GM19395 (cell line): ENCODE measurements at regions not wholly inside any gene's neighbourhood (a gene's known extent, or its start where the extent isn't known, plus 50 kb on each side); places are given as distances from the start of the nearest gene placed in this dataset.

ENCODE experiments used
- ATAC-seq: cut with Tn5 transposase; IDR thresholded peaks from one replicate; pipeline ENCODE4 v1.9.1; 2021; ENCODE audit warnings: mild to moderate bottlenecking, moderate library complexity; ENCODE audit not compliant: unreplicated experiment

DNA sequence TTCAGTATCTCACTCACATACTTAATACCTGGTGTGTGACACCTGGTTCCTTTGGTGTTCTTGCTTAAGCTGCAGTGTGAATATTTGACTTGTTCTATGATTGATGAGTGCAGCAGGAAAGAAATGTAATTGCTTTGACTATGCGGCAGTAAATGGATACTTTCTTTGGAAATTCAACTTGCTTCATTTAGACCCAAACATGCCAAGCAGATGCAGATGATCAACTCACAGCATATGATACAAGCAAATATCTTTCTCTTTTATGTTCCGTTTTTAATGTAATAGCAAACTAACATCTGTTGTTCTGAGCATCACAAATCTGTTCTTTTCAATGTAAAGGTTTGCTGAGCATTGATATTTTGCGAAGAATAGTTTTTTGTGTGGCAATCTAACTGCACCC lies 549.5 kb downstream of the C4orf33 start:
- ATAC-seq, result no peak

DNA sequence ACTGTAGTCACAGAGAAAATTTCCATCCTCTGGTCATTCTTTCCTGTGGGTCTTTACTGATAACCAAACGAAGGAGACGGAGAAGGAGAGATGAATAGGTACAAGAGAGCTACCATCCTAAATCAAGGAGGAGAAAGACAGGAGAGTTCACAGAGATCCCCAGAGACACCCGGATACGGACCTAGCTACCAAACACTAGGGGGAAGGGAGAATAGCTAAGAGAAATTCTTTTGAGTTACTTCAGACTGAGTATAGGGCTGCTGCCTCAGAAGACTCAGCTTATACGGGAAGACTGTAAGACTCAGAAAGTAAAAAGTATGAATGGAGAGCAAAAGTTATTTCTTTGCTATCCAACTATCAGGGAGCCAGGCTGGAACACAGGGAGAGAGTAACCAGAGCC lies 572.1 kb downstream of the C4orf33 start:
- no peak for ATAC-seq

DNA sequence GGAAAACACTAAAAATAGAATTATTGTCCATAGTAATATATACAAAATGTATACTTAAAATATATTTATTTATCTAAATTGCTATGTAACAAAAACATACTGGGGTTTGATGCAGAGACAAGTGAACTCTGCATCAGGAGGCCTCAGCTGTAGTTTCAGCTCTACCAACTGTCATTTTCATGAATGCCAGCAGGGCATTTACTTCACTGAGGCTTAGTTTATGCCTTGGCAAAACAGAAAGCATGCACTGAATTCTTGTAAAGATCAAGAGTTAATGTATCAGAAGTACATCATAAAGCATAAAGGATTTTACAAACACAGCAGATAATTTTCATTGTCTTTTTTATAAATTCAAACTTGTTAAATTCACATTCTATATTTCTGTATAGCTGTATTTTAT lies 577.0 kb downstream of the C4orf33 start:
- ATAC-seq, result no peak

DNA sequence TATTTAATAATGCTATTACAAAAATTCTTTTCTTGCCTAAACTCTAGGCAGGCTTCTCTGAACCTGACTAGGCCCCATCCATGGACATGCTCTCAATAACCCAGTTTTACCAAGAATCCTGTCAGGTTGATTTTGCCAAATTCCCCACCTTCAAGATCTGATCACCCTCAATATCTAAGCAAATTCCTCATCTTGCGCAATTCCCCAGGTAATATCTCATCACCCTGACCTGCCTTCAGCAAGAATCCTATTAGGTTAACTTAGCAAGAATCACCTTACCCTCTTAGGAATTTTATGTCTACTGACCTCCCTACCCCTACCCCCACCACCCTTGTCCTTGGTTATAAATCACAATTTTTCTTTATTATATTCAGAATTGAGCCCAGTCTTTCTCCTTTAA lies 579.1 kb downstream of the C4orf33 start:
- ATAC-seq, result no peak

GRCh38 chr4:129676934-129677333 lies 581.0 kb downstream of the C4orf33 start:
- ATAC-seq, result no peak

- no peak for ATAC-seq
Observed at GRCh38 chr4:129682586-129682985, 586.6 kb downstream of the C4orf33 start.

- no peak for ATAC-seq
Observed at GRCh38 chr4:129707949-129708348, 612.0 kb downstream of the C4orf33 start.

GRCh38 chr4:129708784-129709183 lies 612.8 kb downstream of the C4orf33 start:
- ATAC-seq, result no peak

GRCh38 chr4:129738175-129738574 lies 642.2 kb downstream of the C4orf33 start:
- ATAC-seq, result no peak

DNA sequence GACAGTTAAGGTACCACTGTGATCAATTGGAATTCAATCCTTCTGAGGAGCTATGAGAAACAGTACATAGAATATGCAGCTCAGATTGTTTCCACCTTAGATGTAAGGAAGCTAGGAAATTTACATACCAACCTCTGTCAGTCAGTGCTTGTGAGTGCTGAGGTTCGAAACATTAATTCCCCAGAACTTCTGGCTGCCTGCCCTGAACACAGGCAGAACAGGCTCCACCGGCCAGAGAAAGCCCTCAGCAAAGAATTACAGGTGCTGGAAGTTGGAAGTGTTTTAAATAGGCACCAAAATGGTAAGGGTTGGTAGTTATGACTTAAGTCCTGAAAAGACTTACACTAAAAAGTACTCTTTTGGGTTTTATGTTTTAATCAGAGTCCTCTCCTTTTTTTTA lies 651.8 kb downstream of the C4orf33 start:
- ATAC-seq, result no peak

DNA sequence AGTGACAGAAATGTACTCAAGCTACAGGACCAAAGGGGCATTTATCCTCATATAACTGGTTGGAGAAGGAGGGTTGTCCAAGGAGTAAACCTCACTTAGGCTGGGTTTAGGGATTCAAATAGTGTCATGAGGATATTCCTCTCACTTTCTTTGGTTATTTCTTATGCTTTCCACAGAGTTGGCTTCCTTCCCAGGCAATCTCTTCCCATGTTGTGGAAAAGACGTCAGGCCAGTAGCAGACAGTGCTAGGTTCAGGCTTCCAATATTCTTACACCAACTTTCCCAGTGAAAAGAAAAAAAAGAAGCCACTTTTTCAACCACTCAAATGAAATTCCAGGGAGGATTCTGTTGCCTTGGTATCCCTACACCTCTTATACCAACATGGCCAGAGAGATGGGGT lies 653.0 kb downstream of the C4orf33 start:
- no peak for ATAC-seq

DNA sequence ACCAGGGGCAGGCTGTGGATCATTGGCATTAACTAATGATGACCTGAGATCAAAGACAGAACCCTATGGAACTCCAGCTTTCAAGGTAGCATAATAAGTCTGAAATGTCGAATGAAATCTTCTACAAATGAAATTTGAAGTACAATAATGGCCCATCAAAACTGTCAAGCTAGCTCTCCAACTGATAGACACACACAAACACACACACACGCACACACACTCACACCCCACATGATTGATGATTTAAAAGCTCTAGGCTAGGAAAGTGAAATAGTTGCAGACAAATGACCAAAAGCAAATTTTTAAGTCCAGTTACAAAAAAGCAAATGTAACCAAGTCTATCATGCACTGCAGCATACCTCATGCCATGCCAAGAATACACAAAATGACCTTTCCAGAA lies 655.7 kb downstream of the C4orf33 start:
- no peak for ATAC-seq

DNA sequence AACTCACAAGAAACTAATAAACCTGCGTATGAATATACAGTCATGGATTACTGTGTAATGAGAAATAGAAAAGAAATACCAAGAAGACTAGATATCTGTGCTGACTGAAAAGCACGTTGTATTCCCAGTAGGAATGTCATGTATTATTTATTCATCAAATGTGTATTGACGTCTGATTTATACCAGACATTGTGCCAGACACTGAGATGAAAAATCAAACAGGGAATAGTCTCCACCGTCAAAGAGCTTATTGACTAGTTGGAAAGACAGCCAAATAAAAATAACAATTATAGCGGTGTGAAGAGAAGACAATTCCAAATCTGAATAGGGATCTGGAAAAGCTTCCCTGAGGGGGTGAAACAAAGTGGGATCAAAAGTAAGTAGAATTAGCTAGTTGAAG lies 687.6 kb downstream of the C4orf33 start:
- ATAC-seq, result no peak

DNA sequence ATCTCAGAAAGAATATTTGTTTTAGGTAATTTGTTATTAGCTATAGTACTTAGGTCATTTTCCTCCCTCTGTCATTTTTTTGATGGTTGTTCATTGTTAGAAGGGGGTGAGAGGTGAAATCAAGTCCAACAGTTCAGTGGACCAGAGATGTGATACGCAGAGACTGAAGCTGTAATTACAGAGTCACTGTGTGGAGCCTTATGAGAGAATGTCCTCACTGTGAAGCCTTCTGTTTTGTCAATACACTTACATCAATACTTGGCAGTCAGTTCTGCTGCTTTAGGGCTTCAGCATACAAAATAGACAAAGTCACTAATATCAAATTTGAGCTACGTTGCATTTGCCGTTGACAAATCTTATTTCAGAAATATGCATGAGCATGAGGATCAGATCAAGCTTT lies 692.5 kb downstream of the C4orf33 start:
- ATAC-seq, result no peak

GRCh38 chr4:129804461-129804981 lies 708.6 kb downstream of the C4orf33 start:
- ATAC-seq, result no peak

DNA sequence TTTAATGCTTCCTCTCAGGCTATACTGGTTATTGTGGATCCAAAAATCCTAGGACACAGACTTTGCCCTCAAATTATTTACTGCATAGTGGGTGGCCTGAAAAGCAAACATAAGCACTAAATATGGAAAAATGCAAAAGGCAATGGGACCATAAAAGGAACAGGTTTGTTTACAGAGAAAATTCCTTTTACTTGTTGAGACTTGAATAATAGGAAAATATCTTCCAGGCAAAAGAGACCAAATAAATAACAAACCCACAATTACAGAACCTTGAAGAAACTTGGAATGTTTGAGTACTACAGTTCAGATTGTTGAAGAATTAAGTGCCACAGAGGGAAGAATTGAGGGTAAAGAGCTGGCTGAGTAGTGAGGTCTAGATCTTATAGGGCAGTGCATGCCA lies 711.0 kb downstream of the C4orf33 start:
- no peak for ATAC-seq

DNA sequence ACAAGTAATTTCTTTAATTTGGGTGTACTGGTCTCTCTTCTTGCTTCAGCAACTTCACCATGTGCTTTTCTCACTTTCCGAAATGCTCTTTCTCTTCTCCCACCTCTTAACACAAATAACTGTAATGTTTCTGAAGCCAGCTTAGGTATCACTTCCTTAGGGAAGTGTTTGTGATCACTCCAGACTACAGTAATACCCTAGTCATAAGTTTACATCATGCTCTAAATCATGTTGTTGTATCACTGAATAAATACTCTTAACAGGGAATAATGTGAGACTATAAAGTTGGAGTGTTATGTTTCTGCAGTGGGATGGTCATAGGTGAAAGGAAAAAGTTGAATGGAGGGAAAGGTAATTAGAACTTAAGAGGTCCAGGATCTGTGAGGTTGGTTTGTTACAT lies 712.3 kb downstream of the C4orf33 start:
- ATAC-seq, result no peak

DNA sequence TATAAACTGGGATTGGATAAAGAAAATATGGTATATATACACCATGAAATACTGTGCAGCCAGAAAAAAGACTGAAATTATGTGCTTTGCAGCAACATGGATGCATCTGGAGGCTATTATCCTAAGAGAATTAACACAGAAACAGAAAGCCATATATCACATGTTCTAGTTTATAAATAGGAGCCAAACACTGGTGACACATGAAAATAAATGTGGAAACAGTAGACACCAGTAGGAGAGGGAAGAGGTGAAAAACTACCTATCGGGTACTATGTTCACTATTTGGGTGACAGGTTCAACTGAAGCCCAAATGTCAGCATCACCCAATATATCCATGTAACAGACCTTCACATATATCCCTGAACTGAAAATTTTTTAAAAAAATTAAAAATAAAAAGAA lies 725.1 kb downstream of the C4orf33 start:
- no peak for ATAC-seq

DNA sequence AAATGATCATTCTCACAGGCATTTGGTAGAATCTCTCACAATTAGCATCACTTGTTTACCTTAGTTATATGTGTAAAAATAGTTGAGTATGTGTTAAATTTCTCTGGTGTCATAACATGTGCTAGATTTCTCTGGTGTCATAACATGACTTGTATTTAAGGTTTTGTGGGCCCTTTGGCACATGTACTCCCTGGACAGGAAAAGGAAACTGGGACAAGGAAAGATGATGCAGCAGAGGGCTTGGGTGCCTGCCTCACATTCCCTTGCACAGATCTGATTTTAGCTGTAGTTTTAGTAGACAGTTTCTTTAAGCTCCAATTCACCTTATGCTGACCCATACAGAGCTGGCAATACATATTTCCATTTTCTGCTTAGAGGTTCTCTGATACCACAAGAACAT lies 726.0 kb downstream of the C4orf33 start:
- ATAC-seq, result no peak

- no peak for ATAC-seq
Observed at GRCh38 chr4:129822701-129823100, 726.7 kb downstream of the C4orf33 start.

- ATAC-seq, result no peak
Observed at GRCh38 chr4:129823105-129823504, 727.2 kb downstream of the C4orf33 start.

GRCh38 chr4:129829373-129829772 lies 733.4 kb downstream of the C4orf33 start:
- ATAC-seq, result no peak

DNA sequence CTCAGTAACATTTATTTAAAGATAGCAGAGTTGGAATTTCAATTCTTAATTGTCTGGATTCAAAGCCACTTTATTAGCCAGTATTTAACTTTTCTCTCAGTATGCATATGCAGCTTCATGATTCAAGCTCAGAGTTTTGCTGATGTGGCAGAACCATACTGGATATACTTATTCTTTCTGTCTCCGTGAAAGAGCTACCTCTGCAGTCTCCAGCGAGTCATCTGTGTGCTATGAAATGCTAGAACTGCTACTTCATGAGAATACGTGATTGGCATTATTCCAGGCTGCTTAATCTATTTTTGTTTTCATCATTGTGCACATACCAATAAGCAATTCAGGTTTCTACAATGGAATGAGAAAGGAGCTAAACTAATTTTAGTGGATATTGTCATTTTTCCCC lies 743.7 kb downstream of the C4orf33 start:
- no peak for ATAC-seq

GRCh38 chr4:129842096-129842495 lies 746.1 kb downstream of the C4orf33 start:
- no peak for ATAC-seq
